ENCODE measurements at regions not wholly inside any gene's neighbourhood (a gene's known extent, or its start where the extent isn't known, plus 50 kb on each side); places are given as distances from the start of the nearest gene placed in this dataset.
A peak's percentile ranks its signal among the peaks of the same experiment; 100 is the strongest.
"Not testable (repeated sequence)": the region's sequence is repeated elsewhere in the genome, so short reads cannot be mapped to it uniquely, and the experiment has no call there.

GRCh38 chr6:66558189-66558588 lies 851.2 kb upstream of the EYS start:
- peak; percentile 50 for DNase-seq (ENCODE audit: low read depth, low spot score)

GRCh38 chr6:66556936-66557335 lies 849.9 kb upstream of the EYS start:
- no peak for DNase-seq (ENCODE audit: low read depth, low spot score)
- in situ Hi-C loops (cut with HindIII; ENCODE audit: low pct_unique_long_range_greater_than_20kb, low sequenced_read_pairs): no loop called here

More at GRCh38 chr6:66558189-66558588, 851.2 kb upstream of the EYS start:
- in situ Hi-C loops (cut with HindIII; ENCODE audit: low pct_unique_long_range_greater_than_20kb, low sequenced_read_pairs): no loop called here

- in situ Hi-C loops (cut with HindIII; ENCODE audit: low pct_unique_long_range_greater_than_20kb, low sequenced_read_pairs): no loop called here
- no peak for DNase-seq (ENCODE audit: low read depth, low spot score)
These were observed 848.1 kb upstream of the EYS start for GRCh38 chr6:66555082-66555481.

GRCh38 chr6:66553441-66553840 lies 846.4 kb upstream of the EYS start:
- DNase-seq (ENCODE audit: low read depth, low spot score): no peak
- in situ Hi-C loops (cut with HindIII; ENCODE audit: low pct_unique_long_range_greater_than_20kb, low sequenced_read_pairs): no loop called here

GRCh38 chr6:66538551-66539135 lies 831.6 kb upstream of the EYS start:
- DNase-seq (ENCODE audit: low read depth, low spot score): no peak

GRCh38 chr6:66533921-66534404 lies 826.9 kb upstream of the EYS start:
- in situ Hi-C loops (cut with HindIII; ENCODE audit: low pct_unique_long_range_greater_than_20kb, low sequenced_read_pairs): no loop called here
- DNase-seq (ENCODE audit: low read depth, low spot score): peak; percentile 15

More at GRCh38 chr6:66538551-66539135, 831.6 kb upstream of the EYS start:
- in situ Hi-C loops (cut with HindIII; ENCODE audit: low pct_unique_long_range_greater_than_20kb, low sequenced_read_pairs): no loop called here

GRCh38 chr6:66526061-66526460 lies 819.0 kb upstream of the EYS start:
- DNase-seq (ENCODE audit: low read depth, low spot score): no peak
- in situ Hi-C loops (cut with HindIII; ENCODE audit: low pct_unique_long_range_greater_than_20kb, low sequenced_read_pairs): no loop called here

- DNase-seq (ENCODE audit: low read depth, low spot score): no peak
- in situ Hi-C loops (cut with HindIII; ENCODE audit: low pct_unique_long_range_greater_than_20kb, low sequenced_read_pairs): no loop called here
These were observed 815.8 kb upstream of the EYS start for GRCh38 chr6:66522864-66523263.

GRCh38 chr6:66516377-66516776 lies 809.4 kb upstream of the EYS start:
- no peak for DNase-seq (ENCODE audit: low read depth, low spot score)
- in situ Hi-C loops (cut with HindIII; ENCODE audit: low pct_unique_long_range_greater_than_20kb, low sequenced_read_pairs): no loop called here

- DNase-seq (ENCODE audit: low read depth, low spot score): no peak
- in situ Hi-C loops (cut with HindIII; ENCODE audit: low pct_unique_long_range_greater_than_20kb, low sequenced_read_pairs): no loop called here
These were observed 801.4 kb upstream of the EYS start for GRCh38 chr6:66508433-66508832.

GRCh38 chr6:66499851-66500250 lies 792.8 kb upstream of the EYS start:
- in situ Hi-C loops (cut with HindIII; ENCODE audit: low pct_unique_long_range_greater_than_20kb, low sequenced_read_pairs): no loop called here
- DNase-seq (ENCODE audit: low read depth, low spot score): no peak

- in situ Hi-C loops (cut with HindIII; ENCODE audit: low pct_unique_long_range_greater_than_20kb, low sequenced_read_pairs): no loop called here
- peak; percentile 70 for DNase-seq (ENCODE audit: low read depth, low spot score)
These were observed 789.6 kb upstream of the EYS start for GRCh38 chr6:66496659-66497058.

- DNase-seq (ENCODE audit: low read depth, low spot score); in situ Hi-C loops (cut with HindIII; ENCODE audit: low pct_unique_long_range_greater_than_20kb, low sequenced_read_pairs): not testable (repeated sequence)
These were observed 787.6 kb upstream of the EYS start for GRCh38 chr6:66494643-66495042.

GRCh38 chr6:66489269-66489987 lies 782.4 kb upstream of the EYS start:
- in situ Hi-C loops (cut with HindIII; ENCODE audit: low pct_unique_long_range_greater_than_20kb, low sequenced_read_pairs): no loop called here
- DNase-seq (ENCODE audit: low read depth, low spot score): no peak

- DNase-seq (ENCODE audit: low read depth, low spot score): no peak
- in situ Hi-C loops (cut with HindIII; ENCODE audit: low pct_unique_long_range_greater_than_20kb, low sequenced_read_pairs): no loop called here
These were observed 774.2 kb upstream of the EYS start for GRCh38 chr6:66481216-66481615.

- in situ Hi-C loops (cut with HindIII; ENCODE audit: low pct_unique_long_range_greater_than_20kb, low sequenced_read_pairs): no loop called here
- no peak for DNase-seq (ENCODE audit: low read depth, low spot score)
These were observed 771.7 kb upstream of the EYS start for GRCh38 chr6:66478705-66479104.

GRCh38 chr6:66435321-66435720 lies 728.3 kb upstream of the EYS start:
- DNase-seq (ENCODE audit: low read depth, low spot score): no peak
- in situ Hi-C loops (cut with HindIII; ENCODE audit: low pct_unique_long_range_greater_than_20kb, low sequenced_read_pairs): no loop called here

- no peak for DNase-seq (ENCODE audit: low read depth, low spot score)
- in situ Hi-C loops (cut with HindIII; ENCODE audit: low pct_unique_long_range_greater_than_20kb, low sequenced_read_pairs): no loop called here
These were observed 722.2 kb upstream of the EYS start for GRCh38 chr6:66429210-66429609.

- DNase-seq (ENCODE audit: low read depth, low spot score): no peak
- in situ Hi-C loops (cut with HindIII; ENCODE audit: low pct_unique_long_range_greater_than_20kb, low sequenced_read_pairs): no loop called here
These were observed 716.0 kb upstream of the EYS start for GRCh38 chr6:66423047-66423446.

Measured in SK-MEL-5 (cell line).